ENCODE measurements at regions not wholly inside any gene's neighbourhood (a gene's known extent, or its start where the extent isn't known, plus 50 kb on each side); places are given as distances from the start of the nearest gene placed in this dataset.

GRCh38 chr13:60733933-60734332 is 336.9 kb downstream of the TDRD3 start:
- ATAC-seq (ENCODE audit: low FRiP score) = no peak

GRCh38 chr13:60727140-60727539 is 330.1 kb downstream of the TDRD3 start:
- DNase-seq (ENCODE audit: low spot score) (no peak), ATAC-seq (ENCODE audit: low FRiP score) (no peak)
- TF ChIP-seq CTCF (IDR thresholded peaks at IDR 0.05) = no peak

More at GRCh38 chr13:60733933-60734332, 336.9 kb downstream of the TDRD3 start:
- no peak for TF ChIP-seq CTCF (IDR thresholded peaks at IDR 0.05)
- DNase-seq (ENCODE audit: low spot score) = no peak

- ATAC-seq (ENCODE audit: low FRiP score) (no peak), DNase-seq (ENCODE audit: low spot score) (no peak)
- no peak for TF ChIP-seq CTCF (IDR thresholded peaks at IDR 0.05)
Measured at GRCh38 chr13:60721063-60721462, 324.0 kb downstream of the TDRD3 start.

GRCh38 chr13:60720590-60720989 is 323.6 kb downstream of the TDRD3 start:
- ATAC-seq (ENCODE audit: low FRiP score) (no peak), DNase-seq (ENCODE audit: low spot score) (no peak)
- no peak for TF ChIP-seq CTCF (IDR thresholded peaks at IDR 0.05)

GRCh38 chr13:60716313-60716712 is 319.3 kb downstream of the TDRD3 start:
- TF ChIP-seq CTCF (IDR thresholded peaks at IDR 0.05) = no peak
- ATAC-seq (ENCODE audit: low FRiP score) (no peak), DNase-seq (ENCODE audit: low spot score) (no peak)

- ATAC-seq (ENCODE audit: low FRiP score) (no peak), DNase-seq (ENCODE audit: low spot score) (no peak)
- TF ChIP-seq CTCF (IDR thresholded peaks at IDR 0.05) = no peak
Measured at GRCh38 chr13:60707878-60708277, 310.9 kb downstream of the TDRD3 start.

- no peak for ATAC-seq (ENCODE audit: low FRiP score)
- no peak for TF ChIP-seq CTCF (IDR thresholded peaks at IDR 0.05)
- DNase-seq (ENCODE audit: low spot score) = no peak
Measured at GRCh38 chr13:60701895-60702294, 304.9 kb downstream of the TDRD3 start.

All from omental fat pad (tissue), 3 donors.